ENCODE measurements at regions not wholly inside any gene's neighbourhood (a gene's known extent, or its start where the extent isn't known, plus 50 kb on each side); places are given as distances from the start of the nearest gene placed in this dataset.
A peak's percentile ranks its signal among the peaks of the same experiment; 100 is the strongest.

GRCh38 chr9:65437724-65438123 lies 152.7 kb upstream of the FOXD4L5 start:
- Mint-ChIP-seq H3K4me3 (no peak overlapping the region), H3K9me3 (peaks cover 93% of the 10 kb centered on the region), H3K27me3 (ENCODE audit: insufficient read depth) (no peaks in the 10 kb centered on the region), H3K36me3 (ENCODE audit: low read depth) (peaks cover 7% of the 10 kb centered on the region), H3K4me1 (no peaks in the 10 kb centered on the region), H3K27ac (no peak overlapping the region)
- Histone ChIP-seq H3K4me3 (ENCODE audit: low read length) (peak overlapping the region; percentile 1), H3K27me3 (ENCODE audit: control insufficient read depth, insufficient read depth, low read length, poor library complexity, severe bottlenecking) (no peaks in the 10 kb centered on the region), H3K4me1 (ENCODE audit: control insufficient read depth, insufficient read depth, low read length) (no peaks in the 10 kb centered on the region), H3K9ac (ENCODE audit: extremely low read depth, low read length, poor library complexity, severe bottlenecking) (no peak overlapping the region), H3K9me3 (ENCODE audit: control insufficient read depth, low read length) (peaks cover 59% of the 10 kb centered on the region), H3K27ac (ENCODE audit: low read depth, low read length) (no peak overlapping the region), H3K36me3 (ENCODE audit: control insufficient read depth, insufficient read depth, low read length) (no peaks in the 10 kb centered on the region)
- 53% methylated on average over 2 of the region's 2 CpGs; no CpG with 5 or more reads in 1 of the 2 experiments for WGBS, 2 experiments (ENCODE audit: insufficient coverage in 1 of 2, insufficient read length in 1 of 2)
- no peak for DNase-seq
- TF ChIP-seq, protein P1, sequence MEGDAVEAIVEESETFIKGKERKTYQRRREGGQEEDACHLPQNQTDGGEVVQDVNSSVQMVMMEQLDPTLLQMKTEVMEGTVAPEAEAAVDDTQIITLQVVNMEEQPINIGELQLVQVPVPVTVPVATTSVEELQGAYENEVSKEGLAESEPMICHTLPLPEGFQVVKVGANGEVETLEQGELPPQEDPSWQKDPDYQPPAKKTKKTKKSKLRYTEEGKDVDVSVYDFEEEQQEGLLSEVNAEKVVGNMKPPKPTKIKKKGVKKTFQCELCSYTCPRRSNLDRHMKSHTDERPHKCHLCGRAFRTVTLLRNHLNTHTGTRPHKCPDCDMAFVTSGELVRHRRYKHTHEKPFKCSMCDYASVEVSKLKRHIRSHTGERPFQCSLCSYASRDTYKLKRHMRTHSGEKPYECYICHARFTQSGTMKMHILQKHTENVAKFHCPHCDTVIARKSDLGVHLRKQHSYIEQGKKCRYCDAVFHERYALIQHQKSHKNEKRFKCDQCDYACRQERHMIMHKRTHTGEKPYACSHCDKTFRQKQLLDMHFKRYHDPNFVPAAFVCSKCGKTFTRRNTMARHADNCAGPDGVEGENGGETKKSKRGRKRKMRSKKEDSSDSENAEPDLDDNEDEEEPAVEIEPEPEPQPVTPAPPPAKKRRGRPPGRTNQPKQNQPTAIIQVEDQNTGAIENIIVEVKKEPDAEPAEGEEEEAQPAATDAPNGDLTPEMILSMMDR (conservative IDR thresholded peaks at IDR 0.05), result no peak

GRCh38 chr9:65435464-65435863 lies 150.5 kb upstream of the FOXD4L5 start:
- Histone ChIP-seq H3K9ac (ENCODE audit: extremely low read depth, low read length, poor library complexity, severe bottlenecking) (no peak overlapping the region), H3K27me3 (ENCODE audit: control insufficient read depth, insufficient read depth, low read length, poor library complexity, severe bottlenecking) (no peaks in the 10 kb centered on the region), H3K36me3 (ENCODE audit: control insufficient read depth, insufficient read depth, low read length) (no peaks in the 10 kb centered on the region), H3K4me3 (ENCODE audit: low read length) (no peak overlapping the region), H3K27ac (ENCODE audit: low read depth, low read length) (no peak overlapping the region), H3K4me1 (ENCODE audit: control insufficient read depth, insufficient read depth, low read length) (no peaks in the 10 kb centered on the region), H3K9me3 (ENCODE audit: control insufficient read depth, low read length) (peaks cover 68% of the 10 kb centered on the region)
- H3K36me3 Mint-ChIP-seq (ENCODE audit: low read depth), result peaks cover 15% of the 10 kb centered on the region
- no peak overlapping the region for H3K27ac Mint-ChIP-seq
- peaks cover 2% of the 10 kb centered on the region for H3K27me3 Mint-ChIP-seq (ENCODE audit: insufficient read depth)
- TF ChIP-seq, protein P1 (conservative IDR thresholded peaks at IDR 0.05), result no peak
- no peak for DNase-seq
- WGBS, 2 experiments (ENCODE audit: insufficient coverage in 1 of 2, insufficient read length in 1 of 2), result 84 to 90% methylated on average over 7 to 10 of the region's 10 CpGs
- H3K9me3 Mint-ChIP-seq, result peaks cover 94% of the 10 kb centered on the region
- no peaks in the 10 kb centered on the region for H3K4me1 Mint-ChIP-seq
- H3K4me3 Mint-ChIP-seq, result no peak overlapping the region

- H3K36me3 ChIP-seq (ENCODE audit: control insufficient read depth, insufficient read depth, low read length), result no peaks in the 10 kb centered on the region
- Mint-ChIP-seq H3K27ac (no peak overlapping the region), H3K9me3 (peaks cover 94% of the 10 kb centered on the region), H3K4me1 (no peaks in the 10 kb centered on the region), H3K4me3 (no peak overlapping the region), H3K36me3 (ENCODE audit: low read depth) (peaks cover 15% of the 10 kb centered on the region), H3K27me3 (ENCODE audit: insufficient read depth) (peaks cover 2% of the 10 kb centered on the region)
- peaks cover 64% of the 10 kb centered on the region for H3K9me3 ChIP-seq (ENCODE audit: control insufficient read depth, low read length)
- H3K4me3 ChIP-seq (ENCODE audit: low read length), result peak overlapping the region; percentile 60
- H3K9ac ChIP-seq (ENCODE audit: extremely low read depth, low read length, poor library complexity, severe bottlenecking), result no peak overlapping the region
- WGBS, 2 experiments (ENCODE audit: insufficient coverage in 1 of 2, insufficient read length in 1 of 2), result 88 to 92% methylated on average over 5 to 6 of the region's 6 CpGs
- H3K27ac ChIP-seq (ENCODE audit: low read depth, low read length), result no peak overlapping the region
- TF ChIP-seq, protein P1 (conservative IDR thresholded peaks at IDR 0.05), result no peak
- H3K27me3 ChIP-seq (ENCODE audit: control insufficient read depth, insufficient read depth, low read length, poor library complexity, severe bottlenecking), result no peaks in the 10 kb centered on the region
- no peak for DNase-seq
- no peaks in the 10 kb centered on the region for H3K4me1 ChIP-seq (ENCODE audit: control insufficient read depth, insufficient read depth, low read length)
Observed at GRCh38 chr9:65432722-65433323, 147.8 kb upstream of the FOXD4L5 start.
